ENCODE measurements at regions not wholly inside any gene's neighbourhood (a gene's known extent, or its start where the extent isn't known, plus 50 kb on each side); places are given as distances from the start of the nearest gene placed in this dataset.
"Not testable (repeated sequence)": the region's sequence is repeated elsewhere in the genome, so short reads cannot be mapped to it uniquely, and the experiment has no call there.

DNA sequence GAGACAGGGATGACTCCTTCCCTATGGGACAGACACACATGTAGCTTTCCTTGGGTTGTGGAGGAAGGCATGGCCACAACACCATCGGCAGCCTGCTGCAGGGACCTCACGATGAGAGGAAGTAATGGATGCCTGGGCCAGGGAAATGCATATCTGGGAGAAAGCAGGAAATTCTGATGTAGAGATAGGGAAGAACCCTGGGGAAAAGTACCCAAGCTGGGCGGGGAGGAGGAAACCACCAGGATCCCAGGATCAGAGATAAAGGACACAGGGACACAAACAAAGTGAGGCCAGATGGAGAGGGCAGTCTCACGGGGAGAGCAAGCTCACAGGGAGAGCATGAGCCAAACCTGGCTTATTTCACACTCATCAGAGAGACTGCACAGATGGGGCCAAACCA lies 294.7 kb upstream of the TEKT4 start:
- not testable (repeated sequence) for DNase-seq

DNA sequence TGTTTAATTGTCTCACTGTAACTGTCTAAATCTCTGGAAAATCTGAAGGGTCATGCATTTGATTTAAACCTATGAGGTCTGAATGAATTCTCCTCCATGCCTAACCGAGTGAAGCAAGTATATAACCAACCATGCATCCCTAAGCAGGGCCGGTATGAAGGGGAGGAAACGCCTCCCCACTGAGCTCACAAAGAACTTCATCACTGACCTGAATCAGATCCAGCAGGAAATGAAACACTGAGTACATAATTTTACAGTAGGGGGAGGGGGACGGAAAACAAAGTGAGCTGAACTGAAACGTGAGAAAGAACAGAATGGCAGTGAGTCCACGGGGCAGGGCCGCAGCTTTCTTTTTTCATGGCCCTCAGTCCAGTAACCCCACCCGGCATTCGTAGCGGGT lies 294.1 kb upstream of the TEKT4 start:
- DNase-seq: peak in 1 of 2 experiments; percentile 48

- not testable (repeated sequence) for DNase-seq
Measured at GRCh38 chr2:94579221-94579620, 292.0 kb upstream of the TEKT4 start.

DNA sequence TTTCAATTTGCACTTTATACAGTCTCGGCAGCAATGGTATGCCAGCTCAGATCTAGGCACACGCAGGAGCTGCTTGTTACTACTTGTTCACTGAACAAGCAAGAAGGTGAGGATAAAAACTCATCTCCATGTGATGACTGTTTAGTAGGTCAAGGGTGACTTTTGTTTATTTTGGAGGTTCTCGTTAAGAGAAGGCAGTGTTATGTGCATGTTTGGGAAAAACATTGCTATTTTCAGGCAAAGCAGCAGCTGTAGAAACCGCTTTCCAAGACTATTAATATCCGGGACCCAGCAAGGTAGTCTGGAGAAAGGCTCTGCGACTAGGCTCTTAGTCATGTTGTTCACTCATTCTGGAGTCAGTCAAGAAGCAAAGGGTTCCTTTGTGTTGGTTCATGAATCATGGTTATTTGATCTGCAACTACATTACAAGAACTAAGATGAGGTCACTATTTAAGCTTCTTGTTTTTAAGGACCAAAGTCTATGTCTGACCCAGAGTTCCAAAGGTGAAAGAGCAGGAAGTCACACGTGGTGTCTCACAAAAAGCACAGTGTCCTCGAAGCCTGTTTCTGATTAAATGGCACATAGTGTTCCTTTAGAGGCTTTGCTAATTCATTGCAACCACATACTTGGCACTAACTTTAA lies 288.0 kb upstream of the TEKT4 start:
- DNase-seq: not testable (repeated sequence)

GRCh38 chr2:94584569-94584968 lies 286.7 kb upstream of the TEKT4 start:
- DNase-seq: not testable (repeated sequence)

GRCh38 chr2:94586032-94586982 lies 284.9 kb upstream of the TEKT4 start:
- peak in 1 of 2 experiments; percentile 58 for DNase-seq

DNA sequence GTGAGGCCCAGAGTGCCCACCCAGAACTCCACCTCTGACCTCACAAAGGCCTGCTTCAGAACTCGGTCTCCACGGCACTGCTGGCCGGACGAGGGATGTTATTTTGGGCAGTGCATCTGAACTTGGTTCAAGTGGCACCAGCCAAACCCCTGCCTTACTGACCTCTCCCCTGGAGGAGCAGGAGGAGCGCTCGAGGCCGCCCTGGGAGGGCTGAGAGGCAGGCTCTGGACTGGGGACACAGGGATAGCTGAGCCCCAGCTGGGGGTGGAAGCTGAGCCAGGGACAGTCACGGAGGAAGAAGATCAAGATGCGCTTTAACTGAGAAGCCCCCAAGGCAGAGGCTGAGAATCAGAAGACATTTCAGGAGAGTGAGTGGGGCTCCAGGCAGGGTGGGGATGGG lies 284.2 kb upstream of the TEKT4 start:
- not testable (repeated sequence) for DNase-seq

DNA sequence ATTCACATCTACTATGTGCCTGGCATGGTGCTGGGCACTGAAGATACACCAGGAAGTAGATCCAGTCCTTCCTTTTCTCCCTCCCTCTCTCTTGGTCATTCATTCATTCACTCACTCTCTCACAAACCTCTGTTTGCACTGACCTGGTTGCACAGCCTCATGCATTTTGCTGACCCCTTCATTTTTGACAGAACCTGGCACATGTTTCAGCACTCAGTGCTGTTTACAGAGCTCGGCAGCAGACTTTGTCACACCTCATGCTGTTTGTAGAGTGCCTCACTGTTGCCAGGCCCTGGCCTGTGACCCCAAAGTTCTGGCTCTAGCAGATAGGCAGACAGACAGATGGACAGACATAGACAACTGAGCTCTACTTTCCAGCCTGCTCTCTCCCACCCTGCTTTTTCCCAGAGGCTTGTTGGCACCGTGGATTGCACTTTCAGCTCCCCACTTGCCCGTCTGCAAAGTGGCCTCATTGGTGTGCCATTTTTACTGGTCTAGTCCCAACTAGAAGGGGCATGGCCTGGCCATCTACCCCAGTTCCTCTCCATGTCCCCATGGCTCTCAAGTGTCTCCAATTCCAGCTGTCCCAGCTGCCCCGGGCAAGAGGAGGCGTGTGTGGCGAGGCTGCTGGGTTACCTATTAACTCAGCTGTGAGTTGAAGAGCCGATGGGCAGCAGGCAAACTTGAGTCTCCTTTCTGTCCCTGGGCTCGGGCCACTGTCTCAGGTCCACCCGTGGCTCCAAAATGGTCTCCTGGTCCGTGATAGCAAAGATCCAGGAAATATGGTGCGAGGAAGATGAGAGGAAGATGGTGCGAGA lies 277.0 kb upstream of the TEKT4 start:
- not testable (repeated sequence) for DNase-seq

GRCh38 chr2:94595956-94596355 lies 275.3 kb upstream of the TEKT4 start:
- not testable (repeated sequence) for DNase-seq

DNA sequence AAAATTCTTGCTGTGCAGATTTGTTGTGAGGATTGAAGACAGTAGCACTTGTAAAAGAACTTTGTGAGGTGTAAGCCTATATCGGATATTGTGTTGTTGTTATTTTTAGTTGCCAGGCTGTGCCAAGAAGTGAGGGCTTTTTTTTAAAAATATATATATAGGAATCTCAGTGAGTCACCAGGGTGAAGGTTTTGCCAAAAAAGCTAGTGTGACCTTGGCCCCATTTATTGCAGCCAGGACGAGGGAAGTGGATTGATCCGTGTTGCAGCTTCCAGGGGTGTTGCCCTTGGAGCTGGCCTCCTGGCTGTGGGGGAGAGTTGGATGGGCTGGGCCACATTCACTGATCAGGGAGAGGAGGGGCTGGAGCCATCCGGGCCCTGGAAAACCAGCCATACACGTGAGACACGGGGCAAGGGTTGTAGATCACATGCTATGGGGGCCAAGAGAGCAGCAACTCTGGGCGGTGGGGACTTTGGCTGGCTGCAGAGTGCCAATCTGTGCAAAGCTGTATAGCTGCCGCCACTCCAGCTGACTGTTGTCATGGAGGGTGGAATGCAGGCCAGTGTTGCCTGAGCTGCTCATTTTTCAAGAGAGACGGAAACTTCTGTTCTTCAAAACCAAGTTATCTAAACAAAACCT lies 273.0 kb upstream of the TEKT4 start:
- DNase-seq: not testable (repeated sequence)

DNA sequence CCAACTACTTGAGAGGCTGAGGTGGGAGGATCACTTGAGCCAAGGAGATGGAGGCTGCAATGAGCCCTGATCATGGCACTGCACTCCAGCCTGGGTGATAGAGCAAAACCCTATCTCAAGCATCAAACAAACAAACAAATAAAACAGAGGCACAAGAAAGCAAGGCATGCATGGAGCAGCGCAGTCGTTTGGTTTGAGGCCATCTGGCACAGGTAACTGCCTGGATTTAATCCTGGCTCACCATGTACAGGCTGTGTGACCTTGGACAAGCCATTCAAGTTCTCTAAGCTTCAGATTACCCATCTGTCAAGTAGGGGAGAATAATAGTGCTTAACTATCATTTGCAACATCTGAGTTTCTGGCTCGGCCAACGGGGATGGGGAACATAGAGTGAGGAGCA lies 270.3 kb upstream of the TEKT4 start:
- DNase-seq: not testable (repeated sequence)

DNA sequence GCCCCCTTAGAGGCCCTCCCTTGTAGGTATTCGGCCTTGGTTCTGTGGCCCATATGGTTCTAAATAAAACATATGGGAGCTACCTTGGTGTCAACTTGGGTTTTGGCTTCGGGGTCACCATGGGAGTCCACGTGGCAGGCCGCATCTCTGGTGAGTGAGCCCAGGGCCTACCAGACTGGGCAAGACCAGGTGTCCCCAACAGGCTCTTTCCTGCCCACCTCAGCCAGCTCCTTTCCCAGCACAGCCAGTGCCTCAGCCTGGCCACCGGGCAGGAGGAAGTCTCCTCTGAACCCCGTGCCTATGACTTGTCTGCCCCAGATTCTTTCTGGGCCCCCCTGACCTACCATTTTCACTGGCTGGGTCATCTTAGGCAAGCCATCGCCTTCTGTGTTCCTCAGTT lies 268.8 kb upstream of the TEKT4 start:
- DNase-seq: no peak

DNA sequence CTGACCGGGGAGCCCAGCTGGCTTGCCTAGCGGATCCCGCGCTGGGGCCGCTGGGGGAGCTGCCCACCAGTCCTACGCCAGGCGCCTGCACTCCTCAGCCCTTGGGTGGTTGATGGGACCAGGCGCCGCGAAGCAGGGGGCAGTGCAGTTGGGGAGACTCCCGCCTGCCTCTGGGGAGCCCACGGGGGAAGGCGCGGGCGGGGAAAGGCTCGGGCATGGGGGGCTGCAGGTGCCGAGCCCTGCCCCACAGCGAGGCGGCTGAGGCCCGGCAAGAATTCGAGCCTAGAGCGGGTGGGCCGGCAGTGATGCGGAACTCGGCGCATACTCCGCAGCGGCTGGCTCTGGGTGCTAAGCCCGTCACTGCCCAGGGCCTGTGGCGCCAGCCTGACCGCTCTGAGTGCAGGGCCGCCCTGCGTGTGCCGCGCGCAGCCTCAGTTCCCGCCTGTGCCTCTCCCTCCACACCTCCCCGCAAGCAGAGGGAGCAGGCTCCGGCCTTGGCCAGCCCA lies 249.1 kb upstream of the TEKT4 start:
- no peak for DNase-seq

GRCh38 chr2:94628953-94629352 lies 242.3 kb upstream of the TEKT4 start:
- DNase-seq: not testable (repeated sequence)

DNA sequence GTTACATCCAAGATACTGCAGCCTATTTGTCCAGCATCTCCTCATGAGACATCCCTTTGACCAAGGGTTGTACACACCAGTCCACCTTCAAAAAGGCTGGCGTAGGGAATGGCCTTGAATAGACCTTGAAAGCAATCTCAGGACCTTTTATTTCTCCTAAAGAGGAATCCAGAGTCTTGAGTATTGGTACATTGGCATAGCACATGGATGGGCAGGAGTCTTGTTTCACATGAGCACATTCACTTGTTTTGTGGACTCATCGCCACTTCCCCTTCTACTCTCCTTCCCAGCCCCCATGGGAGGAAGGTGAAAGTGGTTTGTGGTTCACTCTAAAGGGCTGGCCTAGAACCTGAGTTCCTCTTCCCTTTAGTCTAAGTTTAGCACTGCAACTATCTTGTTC lies 229.8 kb upstream of the TEKT4 start:
- DNase-seq: not testable (repeated sequence)

GRCh38 chr2:94652131-94652530 lies 219.1 kb upstream of the TEKT4 start:
- not testable (repeated sequence) for DNase-seq

DNA sequence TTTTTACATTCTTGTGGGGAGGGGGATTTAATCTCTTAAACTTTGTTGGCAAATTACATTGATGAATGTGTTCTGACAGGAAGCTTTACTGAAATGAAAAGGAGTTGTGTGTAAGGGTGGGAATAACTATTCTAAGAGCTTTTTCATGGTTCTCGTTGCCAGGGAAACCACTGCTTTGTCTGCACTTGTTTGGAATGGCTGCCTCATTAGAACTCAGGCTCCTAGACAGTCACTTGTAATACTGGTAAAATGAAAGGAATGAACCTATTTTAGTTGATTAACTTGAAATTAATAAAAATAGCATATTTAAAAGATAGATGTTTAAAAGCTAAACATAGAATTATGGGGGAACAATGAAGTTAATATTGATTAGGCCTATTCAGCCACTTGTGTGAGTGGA lies 201.4 kb upstream of the TEKT4 start:
- not testable (repeated sequence) for DNase-seq

- DNase-seq: not testable (repeated sequence)
Measured at GRCh38 chr2:94694236-94694635, 177.0 kb upstream of the TEKT4 start.

GRCh38 chr2:94708982-94709381 lies 162.2 kb upstream of the TEKT4 start:
- DNase-seq: not testable (repeated sequence)

- no peak for DNase-seq
Measured at GRCh38 chr2:94725543-94725942, 145.7 kb upstream of the TEKT4 start.

GRCh38 chr2:94735536-94735935 lies 135.7 kb upstream of the TEKT4 start:
- DNase-seq: not testable (repeated sequence)

DNA sequence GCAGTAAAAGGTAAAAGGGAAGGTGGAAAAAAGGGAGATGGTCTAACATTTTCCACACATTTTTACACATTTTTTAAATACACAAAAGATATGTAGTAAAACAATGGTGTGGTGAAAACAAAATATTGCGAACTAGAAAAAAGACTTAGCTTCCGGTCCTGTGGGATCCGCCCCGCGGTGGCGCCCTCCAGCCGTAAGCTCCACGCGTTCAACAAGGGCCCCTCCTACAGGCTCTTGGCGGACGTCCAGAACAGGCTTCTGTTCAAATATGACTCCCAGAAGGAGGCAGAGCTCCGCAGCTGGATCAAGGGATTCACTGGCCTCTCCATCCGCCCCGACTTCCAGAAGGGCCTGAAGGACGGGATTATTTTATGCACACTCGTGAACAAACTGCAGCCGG lies 134.1 kb upstream of the TEKT4 start:
- peak in 1 of 2 experiments; percentile 45 for DNase-seq

All from NCI-H526 (cell line).